ENCODE measurements at regions not wholly inside any gene's neighbourhood (a gene's known extent, or its start where the extent isn't known, plus 50 kb on each side); places are given as distances from the start of the nearest gene placed in this dataset.

DNA sequence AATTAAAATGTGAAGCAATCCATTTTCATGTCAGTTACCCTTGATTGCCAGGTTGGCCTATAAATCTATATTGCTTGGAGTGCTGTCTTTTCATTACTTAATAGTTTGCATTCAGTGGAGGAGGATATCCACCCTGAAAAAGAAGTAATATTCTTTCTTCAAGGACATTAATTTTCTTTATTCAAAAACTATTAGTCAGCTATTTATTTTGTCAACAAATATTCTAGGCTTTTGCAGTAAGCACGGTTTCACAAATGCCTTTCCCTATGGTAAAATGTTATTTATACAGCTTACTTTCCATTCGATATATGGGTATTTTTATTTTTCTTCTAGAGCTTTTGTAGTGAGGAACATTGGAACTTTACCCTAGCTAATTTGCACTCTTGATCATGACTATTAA, 1176.9 kb upstream of the NUDT12 start:
- Mint-ChIP-seq H3K27ac (no peak overlapping the region), H3K4me3 (no peak overlapping the region), H3K36me3 (ENCODE audit: low read depth) (no peaks in the 10 kb centered on the region), H3K27me3 (no peaks in the 10 kb centered on the region), H3K4me1 (no peaks in the 10 kb centered on the region), H3K9me3 (no peaks in the 10 kb centered on the region)
- DNase-seq: no peak
- intact Hi-C loops (cut with micrococcal nuclease): no loop called here

DNA sequence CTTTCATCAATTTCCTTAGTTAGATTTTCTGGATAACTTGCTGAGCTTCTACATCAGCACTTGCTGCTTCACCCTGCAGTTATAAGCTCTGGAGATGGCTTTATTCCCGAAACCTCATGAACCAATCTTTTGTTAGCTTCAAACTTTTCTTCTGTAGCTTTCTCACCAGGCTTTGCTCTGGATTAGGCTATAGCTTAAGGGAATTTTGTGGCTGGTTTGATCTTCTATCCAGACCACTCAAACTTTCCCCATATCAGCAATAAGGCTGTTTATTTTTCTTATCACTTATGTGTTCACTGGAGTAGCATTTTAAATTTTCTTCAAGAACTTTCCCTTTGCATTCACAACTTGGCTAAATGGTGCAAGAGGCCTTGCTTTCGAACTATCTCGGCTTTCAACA, 1173.5 kb upstream of the NUDT12 start:
- Mint-ChIP-seq H3K9me3 (no peaks in the 10 kb centered on the region), H3K27ac (no peak overlapping the region), H3K4me1 (no peaks in the 10 kb centered on the region), H3K36me3 (ENCODE audit: low read depth) (no peaks in the 10 kb centered on the region), H3K27me3 (no peaks in the 10 kb centered on the region), H3K4me3 (no peak overlapping the region)
- DNase-seq: no peak
- intact Hi-C loops (cut with micrococcal nuclease): no loop called here

DNA sequence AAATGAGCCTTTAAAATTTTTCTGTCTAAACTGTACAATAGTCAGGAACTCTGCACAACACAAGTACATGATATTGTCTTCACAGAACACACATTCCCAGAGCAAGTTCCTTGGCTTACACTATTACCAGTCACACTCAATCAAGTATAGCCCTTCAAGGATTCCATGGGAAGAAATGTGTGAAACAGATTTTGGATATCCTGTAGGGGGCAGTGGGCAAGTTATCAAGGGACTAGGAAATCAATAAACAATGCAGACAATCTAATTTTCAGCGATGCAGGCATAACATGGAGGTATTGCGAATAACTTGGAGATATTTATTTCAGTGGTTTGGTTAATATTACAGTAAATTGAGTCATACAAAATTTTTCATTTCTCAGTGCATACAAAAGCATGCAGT, 1171.5 kb upstream of the NUDT12 start:
- H3K4me3 Mint-ChIP-seq: no peak overlapping the region
- H3K4me1 Mint-ChIP-seq: no peaks in the 10 kb centered on the region
- intact Hi-C loops (cut with micrococcal nuclease): no loop called here
- no peak for DNase-seq
- H3K9me3 Mint-ChIP-seq: no peaks in the 10 kb centered on the region
- H3K36me3 Mint-ChIP-seq (ENCODE audit: low read depth): no peaks in the 10 kb centered on the region
- no peaks in the 10 kb centered on the region for H3K27me3 Mint-ChIP-seq
- no peak overlapping the region for H3K27ac Mint-ChIP-seq

DNA sequence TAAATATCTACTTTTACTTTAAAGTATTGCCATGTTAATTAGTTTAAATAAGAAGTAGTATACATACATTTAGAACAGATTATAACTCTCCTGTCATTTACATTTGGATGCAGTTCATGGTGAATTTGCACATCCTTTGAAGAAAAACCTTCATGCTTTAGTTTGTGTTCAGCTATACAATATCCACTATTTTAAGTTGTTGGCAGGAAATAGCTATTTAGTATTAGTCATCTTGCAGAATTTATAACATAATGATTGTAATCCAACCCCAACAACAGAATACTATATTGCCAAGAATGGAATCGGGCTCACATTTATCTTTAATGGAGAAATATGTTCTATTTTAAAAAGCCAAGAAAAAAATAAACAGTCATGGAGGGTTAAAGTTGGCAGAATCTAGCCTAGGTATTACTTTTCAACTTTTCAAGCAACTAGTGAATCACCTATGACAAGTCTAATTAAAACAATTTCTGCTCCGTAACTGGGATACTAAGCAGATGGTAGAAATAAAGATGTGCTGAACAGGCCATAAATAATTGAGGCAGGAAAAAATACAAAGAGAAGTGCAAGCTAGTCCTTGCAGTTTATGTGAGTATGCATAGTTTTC, 1170.6 kb upstream of the NUDT12 start:
- no peaks in the 10 kb centered on the region for H3K9me3 Mint-ChIP-seq
- intact Hi-C loops (cut with micrococcal nuclease): no loop called here
- H3K27ac Mint-ChIP-seq: no peak overlapping the region
- no peaks in the 10 kb centered on the region for H3K36me3 Mint-ChIP-seq (ENCODE audit: low read depth)
- no peak overlapping the region for H3K4me3 Mint-ChIP-seq
- H3K27me3 Mint-ChIP-seq: no peaks in the 10 kb centered on the region
- DNase-seq: no peak
- H3K4me1 Mint-ChIP-seq: no peaks in the 10 kb centered on the region

DNA sequence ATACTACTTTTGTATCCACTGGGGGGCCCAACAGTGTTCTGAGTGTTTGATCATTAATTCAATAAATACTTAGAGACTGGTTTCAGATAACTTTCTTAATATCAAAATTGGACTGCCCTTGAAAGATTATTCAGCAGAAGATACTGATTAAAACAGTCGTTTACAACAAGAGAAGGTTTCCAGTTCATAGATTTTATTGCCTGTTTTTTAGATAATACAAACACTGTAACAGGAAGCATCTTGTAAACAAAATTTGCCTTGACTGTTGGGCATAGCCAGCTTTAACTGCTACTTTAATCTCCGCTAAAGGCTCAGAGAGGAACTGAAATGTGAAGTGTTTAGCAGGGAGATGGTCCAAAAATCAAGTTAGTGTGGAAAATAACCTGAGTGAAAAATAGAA, 1168.7 kb upstream of the NUDT12 start:
- no peaks in the 10 kb centered on the region for H3K27me3 Mint-ChIP-seq
- no peak for DNase-seq
- H3K4me3 Mint-ChIP-seq: no peak overlapping the region
- intact Hi-C loops (cut with micrococcal nuclease): no loop called here
- H3K9me3 Mint-ChIP-seq: no peaks in the 10 kb centered on the region
- no peaks in the 10 kb centered on the region for H3K4me1 Mint-ChIP-seq
- H3K27ac Mint-ChIP-seq: no peak overlapping the region
- H3K36me3 Mint-ChIP-seq (ENCODE audit: low read depth): no peaks in the 10 kb centered on the region

DNA sequence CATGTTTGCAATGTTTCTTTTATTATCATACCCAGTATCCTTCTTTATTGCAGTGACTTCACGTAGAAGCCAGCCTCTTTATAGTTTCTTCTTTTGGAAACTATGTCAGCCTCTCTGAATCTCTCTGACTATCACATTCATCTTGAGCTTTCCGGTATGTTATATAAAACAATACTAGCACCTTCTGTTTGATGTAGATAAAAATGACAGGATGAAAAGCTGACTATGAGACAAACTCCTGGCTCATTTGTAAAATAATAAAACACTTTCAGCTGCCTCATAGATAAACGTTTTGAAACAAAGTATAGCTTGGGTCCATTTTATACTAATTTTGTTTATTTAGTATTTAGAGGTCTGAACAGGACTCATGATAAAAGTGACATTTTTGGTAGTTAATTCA, 1145.4 kb upstream of the NUDT12 start:
- no peaks in the 10 kb centered on the region for H3K4me1 Mint-ChIP-seq
- intact Hi-C loops (cut with micrococcal nuclease): no loop called here
- H3K27ac Mint-ChIP-seq: no peak overlapping the region
- DNase-seq: no peak
- H3K9me3 Mint-ChIP-seq: peaks cover 8% of the 10 kb centered on the region
- H3K4me3 Mint-ChIP-seq: no peak overlapping the region
- H3K27me3 Mint-ChIP-seq: no peaks in the 10 kb centered on the region
- H3K36me3 Mint-ChIP-seq (ENCODE audit: low read depth): no peaks in the 10 kb centered on the region

DNA sequence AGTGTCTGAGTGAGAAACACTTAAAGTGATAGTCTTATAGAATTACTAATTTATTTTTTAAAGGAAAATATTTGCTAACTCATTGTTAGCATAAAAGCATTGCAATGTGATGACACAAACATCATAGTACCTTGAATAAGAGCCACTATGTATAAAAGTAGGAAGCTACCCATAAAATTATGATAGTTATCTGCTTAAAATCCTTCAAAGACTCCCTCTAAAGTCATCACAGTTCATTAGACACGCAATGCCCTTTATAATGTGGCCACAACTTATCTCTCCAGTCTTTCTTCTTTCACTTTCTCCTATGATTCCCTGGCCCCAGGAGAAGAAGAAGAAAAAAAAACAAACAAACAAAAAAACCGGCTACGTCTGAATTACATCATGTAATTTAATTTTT, 1144.0 kb upstream of the NUDT12 start:
- Mint-ChIP-seq H3K27ac (no peak overlapping the region), H3K27me3 (no peaks in the 10 kb centered on the region)
- no peak for DNase-seq

DNA sequence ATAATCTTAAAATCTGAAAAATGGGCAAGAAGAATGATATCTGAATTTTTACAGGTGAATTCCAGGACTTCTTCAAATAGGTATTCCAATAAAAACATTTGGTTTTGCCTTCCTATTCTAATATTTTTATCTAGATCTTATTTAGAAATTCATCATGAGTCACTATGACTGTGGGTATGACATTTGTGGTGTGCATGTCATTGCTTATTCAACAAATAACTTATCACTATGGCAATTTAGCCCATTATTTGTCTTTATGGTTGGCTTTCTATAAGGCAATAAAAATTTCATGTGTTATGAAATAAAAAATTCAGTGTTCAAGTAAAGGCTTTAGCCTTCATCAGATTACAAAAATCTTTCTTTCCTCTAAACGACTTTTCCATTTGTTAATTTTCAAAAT, 1139.6 kb upstream of the NUDT12 start:
- intact Hi-C loops (cut with micrococcal nuclease): no loop called here
- H3K4me3 Mint-ChIP-seq: no peak overlapping the region
- H3K27me3 Mint-ChIP-seq: no peaks in the 10 kb centered on the region
- no peak for DNase-seq
- H3K9me3 Mint-ChIP-seq: peaks cover 8% of the 10 kb centered on the region
- H3K36me3 Mint-ChIP-seq (ENCODE audit: low read depth): no peaks in the 10 kb centered on the region
- no peaks in the 10 kb centered on the region for H3K4me1 Mint-ChIP-seq
- no peak overlapping the region for H3K27ac Mint-ChIP-seq

More for the DNA sequence above, 1144.0 kb upstream of the NUDT12 start:
- Mint-ChIP-seq H3K36me3 (ENCODE audit: low read depth) (no peaks in the 10 kb centered on the region), H3K4me3 (no peak overlapping the region), H3K4me1 (no peaks in the 10 kb centered on the region), H3K9me3 (peaks cover 4% of the 10 kb centered on the region)
- intact Hi-C loops (cut with micrococcal nuclease): no loop called here

DNA sequence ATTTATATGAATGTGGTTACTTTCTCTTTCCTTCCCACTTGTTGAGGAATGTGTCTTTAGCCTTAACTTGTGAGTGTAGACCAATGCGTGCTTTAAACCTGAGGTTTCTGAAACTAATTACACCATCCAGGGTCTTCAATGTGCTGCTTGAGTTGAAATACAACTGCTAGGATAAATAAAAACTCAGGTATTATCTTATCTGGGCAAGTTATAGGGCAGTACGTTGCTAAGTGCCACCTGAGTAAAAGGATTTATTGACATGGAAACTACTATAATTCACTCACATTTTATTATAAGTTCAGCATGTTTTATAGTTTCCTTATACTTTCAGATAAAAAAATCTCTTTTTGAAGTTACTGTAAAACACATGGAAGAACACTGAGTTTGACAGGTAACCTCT, 1136.8 kb upstream of the NUDT12 start:
- DNase-seq: no peak
- no peak overlapping the region for H3K27ac Mint-ChIP-seq
- H3K27me3 Mint-ChIP-seq: no peaks in the 10 kb centered on the region
- H3K4me1 Mint-ChIP-seq: no peaks in the 10 kb centered on the region
- no peak overlapping the region for H3K4me3 Mint-ChIP-seq
- intact Hi-C loops (cut with micrococcal nuclease): no loop called here
- no peaks in the 10 kb centered on the region for H3K36me3 Mint-ChIP-seq (ENCODE audit: low read depth)
- H3K9me3 Mint-ChIP-seq: peaks cover 8% of the 10 kb centered on the region

DNA sequence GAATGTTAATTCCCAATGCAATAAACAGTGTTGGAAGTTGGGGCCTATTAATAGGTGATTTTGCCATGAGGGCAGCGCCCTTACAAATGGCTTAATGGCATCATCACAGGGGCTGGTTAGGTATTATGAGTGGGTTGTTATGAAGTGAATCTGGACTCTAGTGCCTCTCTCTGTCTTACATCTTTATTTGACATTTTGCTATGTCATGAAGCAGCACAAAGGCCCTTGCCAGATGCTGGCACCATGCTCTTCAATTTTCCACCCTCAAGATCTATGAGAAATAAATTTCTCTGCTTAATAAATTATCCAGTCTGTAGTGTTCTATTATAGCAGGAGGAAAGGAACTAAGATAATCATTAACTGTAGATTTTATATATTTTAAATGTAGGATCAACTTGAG, 1098.7 kb upstream of the NUDT12 start:
- intact Hi-C loops (cut with micrococcal nuclease): no loop called here
- Mint-ChIP-seq H3K27me3 (no peaks in the 10 kb centered on the region), H3K27ac (no peak overlapping the region), H3K4me1 (no peaks in the 10 kb centered on the region), H3K9me3 (peaks cover 5% of the 10 kb centered on the region), H3K4me3 (no peak overlapping the region), H3K36me3 (ENCODE audit: low read depth) (no peaks in the 10 kb centered on the region)
- no peak for DNase-seq

DNA sequence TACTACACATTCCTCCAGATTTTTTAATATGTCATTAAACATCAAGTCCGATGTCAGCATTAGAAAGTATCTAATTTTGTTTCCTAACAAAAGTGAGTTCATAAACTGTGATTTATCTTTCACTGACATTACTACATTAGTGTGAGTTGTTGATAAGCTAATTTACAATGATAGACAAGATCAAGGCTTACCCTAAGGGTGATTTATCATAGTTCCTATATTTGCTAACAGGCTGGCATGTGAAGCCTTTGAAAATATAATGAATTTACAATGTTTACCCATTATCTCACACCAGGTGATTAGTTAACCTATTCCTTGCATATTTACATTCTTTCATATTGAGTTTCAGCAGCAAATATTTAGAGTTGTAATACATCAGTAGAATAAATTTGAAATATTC, 1096.9 kb upstream of the NUDT12 start:
- no peak for DNase-seq
- intact Hi-C loops (cut with micrococcal nuclease): no loop called here
- Mint-ChIP-seq H3K9me3 (peaks cover 12% of the 10 kb centered on the region), H3K27me3 (no peaks in the 10 kb centered on the region), H3K4me3 (no peak overlapping the region), H3K36me3 (ENCODE audit: low read depth) (no peaks in the 10 kb centered on the region), H3K4me1 (no peaks in the 10 kb centered on the region), H3K27ac (no peak overlapping the region)

DNA sequence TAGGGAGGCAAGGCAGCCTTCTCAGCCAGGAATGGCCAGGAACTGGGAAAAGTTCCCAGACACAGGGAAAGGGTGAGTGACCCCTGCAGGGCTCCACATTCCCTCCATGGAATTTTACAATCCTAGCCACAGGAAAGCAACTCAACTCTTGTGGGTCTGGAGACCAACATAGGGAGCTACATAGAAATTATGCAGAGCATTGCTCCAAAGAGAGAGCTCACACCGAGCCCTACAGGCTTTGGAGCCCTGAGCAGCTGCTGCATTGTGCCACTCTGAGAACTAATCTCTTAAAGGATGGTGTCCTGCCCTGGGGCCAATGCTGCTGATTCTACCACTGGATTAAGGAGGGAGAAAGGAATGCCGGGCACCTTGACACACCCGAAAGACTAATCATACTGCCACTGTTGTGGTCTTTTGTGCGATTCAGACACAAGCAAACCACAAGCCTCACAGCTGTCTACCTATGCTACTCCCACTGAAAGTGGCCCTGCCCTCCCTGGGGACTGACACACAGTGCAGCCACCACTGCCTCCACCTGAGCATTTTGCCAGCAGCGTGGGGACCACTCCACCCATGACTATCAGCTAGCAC, 1089.8 kb upstream of the NUDT12 start:
- H3K27me3 Mint-ChIP-seq: no peaks in the 10 kb centered on the region

DNA sequence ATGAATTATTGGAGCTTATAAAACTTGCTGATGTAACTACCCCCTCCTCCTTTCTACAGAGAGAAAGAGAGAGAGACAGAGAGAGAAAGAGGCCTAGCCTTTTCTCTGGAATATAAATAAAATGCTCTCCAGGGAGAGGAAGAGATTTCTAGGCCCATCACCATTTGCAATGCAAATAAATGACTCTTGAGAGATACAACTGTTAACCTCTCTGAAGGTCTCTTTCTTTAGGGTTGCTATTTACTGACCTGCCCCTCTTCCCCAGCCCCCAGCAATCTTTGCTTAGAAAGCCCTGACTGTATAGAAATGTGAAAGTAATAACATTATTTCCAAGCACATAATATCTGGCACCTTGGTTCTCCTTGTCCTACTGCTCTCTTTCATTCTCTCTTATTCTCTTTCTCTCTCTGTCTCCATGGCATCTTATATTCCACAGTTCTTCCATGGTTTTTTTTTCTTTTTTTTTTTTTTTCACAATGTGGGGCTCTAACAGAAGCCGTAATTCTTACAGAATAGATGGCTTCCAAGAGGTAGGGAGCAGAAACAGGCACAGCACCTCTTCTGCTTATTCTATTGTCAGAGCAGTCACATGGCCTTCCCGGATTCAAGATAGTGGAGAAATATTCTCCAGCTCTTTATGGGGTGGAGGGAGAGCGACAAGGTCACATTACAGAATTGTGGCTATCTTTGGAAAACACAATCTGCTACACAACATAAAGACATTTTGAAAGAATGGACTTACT, 1087.9 kb upstream of the NUDT12 start:
- Mint-ChIP-seq H3K4me3 (no peak overlapping the region), H3K27ac (no peak overlapping the region), H3K4me1 (no peaks in the 10 kb centered on the region), H3K9me3 (peaks cover 3% of the 10 kb centered on the region), H3K27me3 (no peaks in the 10 kb centered on the region), H3K36me3 (ENCODE audit: low read depth) (no peaks in the 10 kb centered on the region)
- no peak for DNase-seq
- intact Hi-C loops (cut with micrococcal nuclease): no loop called here

More for the DNA sequence above, 1089.8 kb upstream of the NUDT12 start:
- intact Hi-C loops (cut with micrococcal nuclease): no loop called here
- Mint-ChIP-seq H3K9me3 (peaks cover 8% of the 10 kb centered on the region), H3K36me3 (ENCODE audit: low read depth) (no peaks in the 10 kb centered on the region), H3K4me3 (no peak overlapping the region), H3K27ac (no peak overlapping the region), H3K4me1 (no peaks in the 10 kb centered on the region)
- DNase-seq: no peak

DNA sequence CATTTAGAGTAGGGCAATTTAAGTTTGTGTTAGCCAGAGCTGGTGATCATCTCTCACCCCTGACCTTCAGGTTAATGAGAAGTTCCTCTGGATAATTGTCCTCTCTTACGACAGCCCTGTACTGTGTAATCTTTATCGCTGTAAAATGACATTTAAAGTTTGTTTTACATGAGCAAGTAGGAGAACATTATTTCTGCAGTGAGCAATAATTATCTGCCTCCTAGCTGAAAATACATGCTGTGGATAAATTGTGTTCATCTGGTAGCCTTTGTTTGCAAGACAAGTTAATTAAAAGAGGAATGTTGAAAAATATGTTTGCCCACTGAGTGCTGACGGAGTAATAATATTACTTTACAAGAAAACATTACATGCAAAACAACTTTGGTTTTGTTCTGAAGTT, 1083.8 kb upstream of the NUDT12 start:
- Mint-ChIP-seq H3K4me3 (no peak overlapping the region), H3K27ac (no peak overlapping the region), H3K4me1 (no peaks in the 10 kb centered on the region), H3K27me3 (no peaks in the 10 kb centered on the region), H3K36me3 (ENCODE audit: low read depth) (no peaks in the 10 kb centered on the region), H3K9me3 (peaks cover 5% of the 10 kb centered on the region)
- intact Hi-C loops (cut with micrococcal nuclease): no loop called here
- no peak for DNase-seq

Data from activated CD4-positive, alpha-beta T cell treated with anti-CD3 and anti-CD28 coated beads, Interleukin-2, amount 10 ng/mL, durations not matched to agents 24 days and 14 days (primary cell).